Activated naive CD4-positive, alpha-beta T cell treated with anti-CD3 and anti-CD28 coated beads, Interleukin-2, amount 50 U/mL, for 72 hours (primary cell): ENCODE measurements at regions not wholly inside any gene's neighbourhood (a gene's known extent, or its start where the extent isn't known, plus 50 kb on each side); places are given as distances from the start of the nearest gene placed in this dataset.
A peak's percentile ranks its signal among the peaks of the same experiment; 100 is the strongest.

Experiments
- ATAC-seq, 2 donors: fragments of 150-1000 bp; cut with Tn5 transposase; 2 replicates each; pipeline ENCODE4 v1.10.0; 2021; ENCODE audit warnings: mild to moderate bottlenecking in 2 of 2, moderate library complexity in 2 of 2
- DNase-seq, 2 donors: peaks; one replicate each; pipeline ENCODE4 v3.0.0; 2021 to 2022; ENCODE audit warnings: low spot score in 2 of 2
- H3K27ac Mint-ChIP-seq, 2 donors: one replicate each; pipeline ENCODE4 v1.8.0; 2022; ENCODE audit warnings: mild to moderate bottlenecking in 2 of 2, mixed read lengths in 2 of 2
- H3K36me3 Mint-ChIP-seq, 2 donors: one replicate each; pipeline ENCODE4 v1.8.0; 2022; ENCODE audit warnings: mixed read lengths in 2 of 2
- H3K9me3 Mint-ChIP-seq, 2 donors: one replicate each; pipeline ENCODE4 v1.8.0; 2022; ENCODE audit warnings: mixed read lengths in 2 of 2

DNA sequence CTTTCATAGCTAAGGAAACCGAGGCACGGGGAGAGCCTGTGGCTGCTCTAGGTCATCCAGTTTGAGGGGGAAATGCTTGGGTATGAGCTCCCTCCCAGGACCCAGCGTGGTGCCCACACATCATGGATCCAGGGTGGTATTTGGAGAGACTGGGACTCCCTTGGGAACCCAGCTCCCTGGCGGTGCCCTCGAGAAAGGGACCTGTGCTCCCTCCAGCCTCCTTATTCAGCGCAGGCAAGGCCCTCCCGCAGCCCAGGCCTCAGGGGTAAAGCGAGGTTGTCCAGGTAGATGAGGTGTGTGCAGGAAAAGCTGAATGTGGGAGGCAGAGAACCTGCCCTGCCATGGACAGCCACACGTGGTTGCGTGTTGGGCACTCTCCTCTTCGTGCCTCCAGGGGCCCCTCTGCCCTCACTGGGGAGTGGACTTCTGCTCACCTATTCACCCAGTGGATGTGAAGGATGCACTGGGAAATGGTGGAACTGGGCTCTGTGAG, 53.8 kb upstream of the GPR78 start:
- ATAC-seq: no peak
- no peak for DNase-seq
- Mint-ChIP-seq H3K36me3 (no peaks in the 10 kb centered on the region), H3K9me3 (peaks cover 0 to 2% of the 10 kb centered on the region in 2 donors), H3K27ac (no peak overlapping the region)

- Mint-ChIP-seq H3K36me3 (no peaks in the 10 kb centered on the region), H3K9me3 (peaks cover 0 to 8% of the 10 kb centered on the region in 2 donors), H3K27ac (no peak overlapping the region)
- DNase-seq: no peak
- peak; percentile 18 to 91 for ATAC-seq
These were observed 51.5 kb upstream of the GPR78 start for GRCh38 chr4:8528713-8529112.
